Upper lobe of left lung (tissue), 6 donors: ENCODE measurements at regions not wholly inside any gene's neighbourhood (a gene's known extent, or its start where the extent isn't known, plus 50 kb on each side); places are given as distances from the start of the nearest gene placed in this dataset.

ENCODE experiments used
- ATAC-seq, 2 donors: fragments of 200-7000 bp; cut with Tn5 transposase; one replicate each; pipeline ENCODE4 v1.9.1; 2022; ENCODE audit warnings: mild to moderate bottlenecking in 2 of 2, moderate library complexity in 2 of 2; ENCODE audit not compliant: low FRiP score in 2 of 2
- DNase-seq, 2 donors: peaks; one replicate each; pipeline ENCODE4 v3.0.0-alpha.2; 2019 to 2020
- H3K27ac ChIP-seq, 4 donors: fragments of 200-600 bp; sonication (generic); one replicate each; pipeline ENCODE4 v1.5.1; 2016 to 2019
- H3K27me3 ChIP-seq, 4 donors: fragments of 200-600 bp; sonication (generic); one replicate each; pipeline ENCODE4 v1.5.1; 2017 to 2019
- H3K36me3 ChIP-seq, 4 donors: fragments of 200-600 bp; sonication (generic); one replicate each; pipeline ENCODE4 v1.5.1; 2016 to 2019
- H3K4me1 ChIP-seq, 4 donors: fragments of 200-600 bp; sonication (generic); one replicate each; pipeline ENCODE4 v1.5.1; 2018 to 2019
- H3K4me3 ChIP-seq, 4 donors: fragments of 200-600 bp; sonication (generic); one replicate each; pipeline ENCODE4 v1.5.1; 2017 to 2019; ENCODE audit warnings: mild to moderate bottlenecking in 2 of 4, moderate library complexity in 1 of 4
- H3K9me3 ChIP-seq, 4 donors: fragments of 200-600 bp; sonication (generic); one replicate each; pipeline ENCODE4 v1.5.1; 2018 to 2019
- EP300 ChIP-seq, 4 donors: sonication (generic); formaldehyde crosslinking; IDR thresholded peaks; one replicate each; pipeline ENCODE4 v1.5.1; 2017; ENCODE audit warnings: antibody characterized with exemption in 4 of 4, control low read depth in 2 of 4
- POLR2A ChIP-seq, 4 donors: fragments of 450-650 bp; IDR thresholded peaks; one replicate each; pipeline ENCODE4 v1.5.1; 2016 to 2017; ENCODE audit warnings: antibody characterized with exemption in 4 of 4, mild to moderate bottlenecking in 2 of 4
- POLR2AphosphoS5 ChIP-seq, 2 donors: sonication (generic); formaldehyde crosslinking; IDR thresholded peaks; one replicate each; pipeline ENCODE4 v1.5.1; 2017; ENCODE audit warnings: antibody characterized with exemption in 2 of 2
- WGBS, 2 donors: methylation state at CpG; one replicate each; pipeline ENCODE4 v1.1.5; 2017 to 2018; 5-methylcytosine and 5-hydroxymethylcytosine counted together
- TF ChIP-seq, protein P1 (sequence below), 6 experiments: fragments of 450-650 bp in 4 of 6; fragments of 200-600 bp in 2 of 6; sonication (generic) in 2 of 6; IDR thresholded peaks; one replicate each; pipeline ENCODE4 v1.5.1; 2016 to 2019; ENCODE audit warnings: antibody characterized with exemption in 6 of 6
- donor health status: DM: no; HTN: no; CAD: no; lungs with moderate emphysema.
- donor health status: DM: no; HTN: yes; CAD: no; lungs with severe emphysema.

DNA sequence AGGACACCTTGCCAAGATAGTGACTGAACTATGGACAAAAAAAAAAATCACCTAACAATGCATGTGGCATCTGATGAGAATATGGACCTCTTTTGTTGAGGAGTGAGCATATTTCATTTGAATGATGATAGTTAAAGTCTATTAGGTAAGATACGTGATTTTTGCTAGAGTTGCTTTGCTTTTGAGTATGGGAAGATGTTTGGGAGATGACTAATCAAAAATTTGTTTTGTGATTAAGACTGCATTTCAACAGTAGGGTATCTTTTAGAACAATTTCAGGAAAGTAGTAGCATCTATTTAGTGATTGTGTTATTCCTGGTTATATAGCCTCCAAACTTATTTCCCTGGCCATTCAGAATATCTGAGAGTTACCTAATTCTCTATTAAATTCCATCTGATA lies 878.6 kb upstream of the CITED2 start:
- no peak for ATAC-seq
- 83 to 86% methylated on average over 1 of the region's 1 CpG for WGBS, 2 donors
- no peaks in the 10 kb centered on the region for H3K36me3 ChIP-seq
- no peak overlapping the region for H3K27ac ChIP-seq
- no peaks in the 10 kb centered on the region for H3K27me3 ChIP-seq
- TF ChIP-seq EP300 (IDR thresholded peaks at IDR 0.05) (no peak), POLR2AphosphoS5 (IDR thresholded peaks at IDR 0.05) (no peak), POLR2A (IDR thresholded peaks at IDR 0.05) (no peak)
- TF ChIP-seq, protein P1, sequence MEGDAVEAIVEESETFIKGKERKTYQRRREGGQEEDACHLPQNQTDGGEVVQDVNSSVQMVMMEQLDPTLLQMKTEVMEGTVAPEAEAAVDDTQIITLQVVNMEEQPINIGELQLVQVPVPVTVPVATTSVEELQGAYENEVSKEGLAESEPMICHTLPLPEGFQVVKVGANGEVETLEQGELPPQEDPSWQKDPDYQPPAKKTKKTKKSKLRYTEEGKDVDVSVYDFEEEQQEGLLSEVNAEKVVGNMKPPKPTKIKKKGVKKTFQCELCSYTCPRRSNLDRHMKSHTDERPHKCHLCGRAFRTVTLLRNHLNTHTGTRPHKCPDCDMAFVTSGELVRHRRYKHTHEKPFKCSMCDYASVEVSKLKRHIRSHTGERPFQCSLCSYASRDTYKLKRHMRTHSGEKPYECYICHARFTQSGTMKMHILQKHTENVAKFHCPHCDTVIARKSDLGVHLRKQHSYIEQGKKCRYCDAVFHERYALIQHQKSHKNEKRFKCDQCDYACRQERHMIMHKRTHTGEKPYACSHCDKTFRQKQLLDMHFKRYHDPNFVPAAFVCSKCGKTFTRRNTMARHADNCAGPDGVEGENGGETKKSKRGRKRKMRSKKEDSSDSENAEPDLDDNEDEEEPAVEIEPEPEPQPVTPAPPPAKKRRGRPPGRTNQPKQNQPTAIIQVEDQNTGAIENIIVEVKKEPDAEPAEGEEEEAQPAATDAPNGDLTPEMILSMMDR (IDR thresholded peaks at IDR 0.05), result no peak
- H3K4me1 ChIP-seq, result no peaks in the 10 kb centered on the region
- DNase-seq, result no peak
- no peaks in the 10 kb centered on the region for H3K9me3 ChIP-seq
- H3K4me3 ChIP-seq, result no peak overlapping the region

DNA sequence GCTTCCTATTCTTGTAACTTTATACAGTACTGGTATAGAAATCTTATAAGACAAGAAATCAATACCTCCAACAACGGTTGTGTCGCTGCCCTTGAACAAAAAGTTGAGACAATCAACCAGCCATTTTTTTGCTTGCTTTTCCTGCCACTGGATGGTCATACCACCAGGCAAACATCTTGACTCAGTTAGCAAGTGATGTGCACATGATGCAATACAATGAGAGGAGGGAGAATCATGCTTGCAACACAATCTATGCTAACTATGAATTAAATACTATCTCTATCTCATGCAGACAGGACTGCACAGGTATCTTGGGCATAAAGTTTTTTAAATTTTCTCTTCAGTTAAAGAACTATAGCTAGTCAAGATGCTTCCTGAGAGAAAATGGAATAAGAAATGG lies 877.7 kb upstream of the CITED2 start:
- Histone ChIP-seq H3K27me3 (no peaks in the 10 kb centered on the region), H3K36me3 (no peaks in the 10 kb centered on the region), H3K27ac (no peak overlapping the region), H3K4me1 (no peaks in the 10 kb centered on the region), H3K4me3 (no peak overlapping the region), H3K9me3 (no peaks in the 10 kb centered on the region)
- no peak for TF ChIP-seq POLR2AphosphoS5 (IDR thresholded peaks at IDR 0.05)
- no peak for TF ChIP-seq EP300 (IDR thresholded peaks at IDR 0.05)
- TF ChIP-seq POLR2A (IDR thresholded peaks at IDR 0.05), result no peak
- TF ChIP-seq, protein P1 (IDR thresholded peaks at IDR 0.05), result no peak
- DNase-seq (no peak), ATAC-seq (no peak)
- WGBS, 2 donors, result 70 to 76% methylated on average over 2 of the region's 2 CpGs

DNA sequence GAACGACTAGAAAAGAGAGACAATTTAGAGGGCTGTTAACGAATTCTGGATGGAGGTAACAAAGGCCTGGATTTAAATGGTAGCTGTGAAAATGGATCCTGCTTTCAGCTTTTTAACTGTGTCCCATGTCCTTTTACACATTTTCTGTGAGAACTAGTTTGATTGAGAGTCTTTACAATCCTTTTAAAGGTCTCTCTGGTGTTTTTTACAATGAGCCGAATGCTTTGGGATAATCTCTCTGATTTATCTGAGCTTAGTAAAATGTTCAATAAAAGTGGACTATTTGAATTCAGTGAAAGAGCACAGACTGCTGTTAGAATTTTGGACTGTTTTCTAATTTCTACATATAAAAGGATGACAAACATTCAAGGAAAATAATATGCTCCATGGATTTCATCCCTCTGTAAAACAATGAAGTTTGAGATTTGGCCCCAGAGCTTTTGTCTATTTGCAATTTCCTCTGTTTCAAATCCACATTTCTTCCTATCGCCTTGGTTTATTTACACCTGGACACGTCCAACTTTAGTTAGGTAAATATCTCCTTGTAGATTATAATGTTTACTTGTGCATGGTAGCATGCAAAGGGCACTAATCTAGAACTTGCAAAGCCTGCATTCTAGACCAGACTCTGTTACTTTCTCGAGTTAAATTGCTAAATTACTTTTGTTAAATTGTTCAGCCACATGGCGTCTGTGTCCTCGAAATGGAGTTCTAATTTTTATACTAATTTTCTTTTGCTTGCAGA lies 871.0 kb upstream of the CITED2 start:
- H3K9me3 ChIP-seq, result no peaks in the 10 kb centered on the region
- H3K4me3 ChIP-seq, result no peak overlapping the region
- H3K36me3 ChIP-seq, result no peaks in the 10 kb centered on the region
- H3K27ac ChIP-seq, result no peak overlapping the region
- no peaks in the 10 kb centered on the region for H3K4me1 ChIP-seq
- no peak for ATAC-seq
- DNase-seq, result no peak
- no peak for TF ChIP-seq POLR2AphosphoS5 (IDR thresholded peaks at IDR 0.05)
- TF ChIP-seq EP300 (IDR thresholded peaks at IDR 0.05), result no peak
- TF ChIP-seq, protein P1 (IDR thresholded peaks at IDR 0.05), result no peak
- no peak for TF ChIP-seq POLR2A (IDR thresholded peaks at IDR 0.05)
- no peaks in the 10 kb centered on the region for H3K27me3 ChIP-seq
- WGBS, 2 donors, result 77 to 79% methylated on average over 8 of the region's 8 CpGs

DNA sequence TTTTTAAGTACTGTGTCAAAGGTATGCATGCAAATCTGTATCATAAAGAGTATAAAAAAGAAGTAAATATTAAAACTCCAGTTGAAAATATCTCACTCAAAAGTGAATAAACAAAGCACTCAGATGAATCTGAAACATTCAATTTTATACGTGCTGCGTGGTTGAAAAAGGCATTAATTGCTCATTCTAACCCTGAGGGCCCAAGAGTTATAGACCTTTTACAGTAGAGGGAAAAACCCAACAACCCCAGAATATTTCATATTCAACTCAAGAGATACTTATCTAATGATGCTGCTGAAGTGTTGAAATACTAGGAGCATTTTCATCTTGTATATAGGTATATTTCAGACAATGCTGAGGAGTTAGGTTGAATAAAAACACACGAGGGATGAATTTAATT lies 862.8 kb upstream of the CITED2 start:
- H3K27me3 ChIP-seq, result no peaks in the 10 kb centered on the region
- no peaks in the 10 kb centered on the region for H3K36me3 ChIP-seq
- H3K4me3 ChIP-seq, result no peak overlapping the region
- ATAC-seq (no peak), DNase-seq (no peak)
- 59 to 80% methylated on average over 3 of the region's 3 CpGs for WGBS, 2 donors
- TF ChIP-seq, protein P1 (IDR thresholded peaks at IDR 0.05), result no peak
- TF ChIP-seq POLR2AphosphoS5 (IDR thresholded peaks at IDR 0.05), result no peak
- no peak for TF ChIP-seq EP300 (IDR thresholded peaks at IDR 0.05)
- no peak for TF ChIP-seq POLR2A (IDR thresholded peaks at IDR 0.05)
- H3K9me3 ChIP-seq, result no peaks in the 10 kb centered on the region
- no peak overlapping the region for H3K27ac ChIP-seq
- no peaks in the 10 kb centered on the region for H3K4me1 ChIP-seq

DNA sequence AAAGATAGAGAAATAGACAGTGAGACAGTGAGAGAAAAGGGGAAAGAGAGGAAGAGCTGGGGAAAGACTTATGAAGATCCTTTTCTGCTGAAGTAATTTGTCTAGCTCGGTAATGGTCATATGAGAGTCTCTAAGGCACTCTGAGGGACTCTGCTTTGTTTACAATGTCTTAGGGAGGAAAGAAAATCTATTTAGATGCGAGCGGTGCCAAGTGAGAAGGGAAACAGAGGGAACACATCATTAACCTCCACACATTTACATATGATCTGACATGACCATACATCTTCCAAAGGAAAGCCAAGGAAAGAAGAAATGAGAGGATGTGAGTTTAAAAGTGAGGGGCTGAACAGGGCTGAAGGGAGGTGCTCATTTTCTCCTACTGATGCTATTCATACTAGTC lies 862.3 kb upstream of the CITED2 start:
- no peaks in the 10 kb centered on the region for H3K27me3 ChIP-seq
- TF ChIP-seq POLR2A (IDR thresholded peaks at IDR 0.05) (no peak), POLR2AphosphoS5 (IDR thresholded peaks at IDR 0.05) (no peak), EP300 (IDR thresholded peaks at IDR 0.05) (no peak)
- TF ChIP-seq, protein P1 (IDR thresholded peaks at IDR 0.05), result no peak
- 57 to 83% methylated on average over 3 of the region's 3 CpGs for WGBS, 2 donors
- H3K4me1 ChIP-seq, result no peaks in the 10 kb centered on the region
- no peaks in the 10 kb centered on the region for H3K9me3 ChIP-seq
- H3K36me3 ChIP-seq, result no peaks in the 10 kb centered on the region
- H3K27ac ChIP-seq, result no peak overlapping the region
- no peak for ATAC-seq
- no peak for DNase-seq
- H3K4me3 ChIP-seq, result no peak overlapping the region
